ENCODE measurements at regions not wholly inside any gene's neighbourhood (a gene's known extent, or its start where the extent isn't known, plus 50 kb on each side); places are given as distances from the start of the nearest gene placed in this dataset.

DNA sequence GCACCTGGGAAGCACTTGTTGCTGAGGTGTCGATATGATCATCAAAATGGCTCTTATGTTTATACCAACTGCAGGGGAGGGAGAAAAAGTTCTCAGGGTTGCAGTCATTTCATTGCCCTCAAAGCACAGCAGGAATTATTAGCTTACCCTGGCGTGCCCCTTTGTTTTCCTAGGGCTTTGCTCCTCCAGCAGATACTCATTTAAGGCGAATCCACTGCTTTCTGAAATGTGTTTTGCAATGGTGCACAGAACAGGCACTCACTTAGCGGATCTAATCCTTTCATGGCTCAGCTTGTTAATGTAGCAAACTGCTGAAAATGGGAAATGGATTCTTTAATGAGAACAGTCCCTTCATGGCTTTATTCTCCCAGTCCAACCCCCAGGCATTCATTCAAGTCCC is 76.7 kb downstream of the NKX2-1 start:
- TF ChIP-seq, protein P1, sequence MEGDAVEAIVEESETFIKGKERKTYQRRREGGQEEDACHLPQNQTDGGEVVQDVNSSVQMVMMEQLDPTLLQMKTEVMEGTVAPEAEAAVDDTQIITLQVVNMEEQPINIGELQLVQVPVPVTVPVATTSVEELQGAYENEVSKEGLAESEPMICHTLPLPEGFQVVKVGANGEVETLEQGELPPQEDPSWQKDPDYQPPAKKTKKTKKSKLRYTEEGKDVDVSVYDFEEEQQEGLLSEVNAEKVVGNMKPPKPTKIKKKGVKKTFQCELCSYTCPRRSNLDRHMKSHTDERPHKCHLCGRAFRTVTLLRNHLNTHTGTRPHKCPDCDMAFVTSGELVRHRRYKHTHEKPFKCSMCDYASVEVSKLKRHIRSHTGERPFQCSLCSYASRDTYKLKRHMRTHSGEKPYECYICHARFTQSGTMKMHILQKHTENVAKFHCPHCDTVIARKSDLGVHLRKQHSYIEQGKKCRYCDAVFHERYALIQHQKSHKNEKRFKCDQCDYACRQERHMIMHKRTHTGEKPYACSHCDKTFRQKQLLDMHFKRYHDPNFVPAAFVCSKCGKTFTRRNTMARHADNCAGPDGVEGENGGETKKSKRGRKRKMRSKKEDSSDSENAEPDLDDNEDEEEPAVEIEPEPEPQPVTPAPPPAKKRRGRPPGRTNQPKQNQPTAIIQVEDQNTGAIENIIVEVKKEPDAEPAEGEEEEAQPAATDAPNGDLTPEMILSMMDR (IDR thresholded peaks at IDR 0.05) = no peak
- no peak for TF ChIP-seq POLR2A (IDR thresholded peaks at IDR 0.05)

Measured in body of pancreas (tissue), 4 donors.